ENCODE measurements at regions not wholly inside any gene's neighbourhood (a gene's known extent, or its start where the extent isn't known, plus 50 kb on each side); places are given as distances from the start of the nearest gene placed in this dataset.

DNA sequence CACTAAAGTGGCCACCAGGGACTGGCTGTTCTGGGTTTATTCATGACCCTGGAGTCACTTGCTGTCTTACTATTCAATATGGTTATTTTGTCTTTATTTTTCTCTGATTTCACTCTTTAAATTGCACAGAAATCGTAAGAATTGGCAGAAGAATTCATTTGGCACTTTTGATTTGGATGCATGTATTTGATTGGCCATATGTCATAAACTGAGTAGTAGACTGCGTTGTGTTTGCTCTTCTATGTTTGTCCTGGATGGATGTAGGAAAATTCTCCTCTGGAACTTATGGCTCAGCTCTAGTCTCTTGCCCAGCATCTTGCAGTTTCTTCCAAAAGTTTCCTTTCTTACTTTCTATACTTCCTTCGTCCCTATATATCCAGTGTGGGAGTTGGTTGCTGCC is 452.7 kb downstream of the GATA3 start:
- Mint-ChIP-seq H3K27ac (no peak overlapping the region), H3K27me3 (no peaks in the 10 kb centered on the region), H3K36me3 (ENCODE audit: low read depth) (no peaks in the 10 kb centered on the region), H3K4me3 (no peak overlapping the region), H3K9me3 (no peaks in the 10 kb centered on the region), H3K4me1 (ENCODE audit: low read depth) (no peaks in the 10 kb centered on the region)
- intact Hi-C loops (cut with micrococcal nuclease), result no loop called here

DNA sequence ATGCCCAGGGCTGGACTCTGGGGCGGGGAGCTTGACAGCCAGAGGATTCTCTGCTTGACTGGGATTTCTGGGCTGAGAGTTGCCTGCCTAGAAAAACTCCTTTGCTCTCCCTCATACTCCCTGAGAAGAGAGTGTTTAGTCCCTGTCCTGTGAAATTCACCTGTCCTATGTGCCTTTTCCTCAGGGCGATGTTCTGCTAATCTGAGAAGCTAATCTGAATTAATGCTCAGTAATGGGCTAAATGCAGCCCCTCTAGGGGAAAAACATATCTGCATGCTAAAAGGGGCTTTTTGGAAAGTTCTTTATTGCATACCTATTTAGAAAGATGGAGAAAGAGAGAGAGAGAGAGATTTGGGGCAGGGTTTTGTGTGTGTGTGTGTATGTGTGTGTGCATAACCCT is 454.4 kb downstream of the GATA3 start:
- Mint-ChIP-seq H3K27me3 (no peaks in the 10 kb centered on the region), H3K27ac (no peak overlapping the region), H3K4me1 (ENCODE audit: low read depth) (no peaks in the 10 kb centered on the region), H3K9me3 (no peaks in the 10 kb centered on the region), H3K4me3 (no peak overlapping the region), H3K36me3 (ENCODE audit: low read depth) (no peaks in the 10 kb centered on the region)
- intact Hi-C loops (cut with micrococcal nuclease), result no loop called here

DNA sequence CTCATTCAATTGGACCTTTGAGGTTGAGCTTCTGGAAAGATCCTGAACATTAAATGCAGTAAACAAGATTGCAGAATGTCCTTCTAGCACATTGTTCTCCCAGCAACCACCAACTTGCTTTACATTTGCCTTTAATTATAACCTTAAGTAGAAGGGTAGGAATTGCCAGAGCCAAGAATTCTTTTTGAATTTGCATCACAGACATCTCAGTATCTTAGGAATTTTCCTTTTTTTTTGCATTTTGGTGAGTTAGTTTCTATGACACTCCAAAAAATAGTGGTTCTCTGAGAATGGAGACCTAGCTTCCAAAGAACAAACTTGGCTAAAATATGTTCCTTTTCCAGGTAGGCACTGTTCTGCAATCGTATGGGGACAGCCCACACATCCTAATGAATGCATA is 456.0 kb downstream of the GATA3 start:
- Mint-ChIP-seq H3K9me3 (no peaks in the 10 kb centered on the region), H3K27me3 (no peaks in the 10 kb centered on the region), H3K36me3 (ENCODE audit: low read depth) (no peaks in the 10 kb centered on the region), H3K27ac (no peak overlapping the region), H3K4me3 (no peak overlapping the region), H3K4me1 (ENCODE audit: low read depth) (no peaks in the 10 kb centered on the region)
- intact Hi-C loops (cut with micrococcal nuclease), result no loop called here

DNA sequence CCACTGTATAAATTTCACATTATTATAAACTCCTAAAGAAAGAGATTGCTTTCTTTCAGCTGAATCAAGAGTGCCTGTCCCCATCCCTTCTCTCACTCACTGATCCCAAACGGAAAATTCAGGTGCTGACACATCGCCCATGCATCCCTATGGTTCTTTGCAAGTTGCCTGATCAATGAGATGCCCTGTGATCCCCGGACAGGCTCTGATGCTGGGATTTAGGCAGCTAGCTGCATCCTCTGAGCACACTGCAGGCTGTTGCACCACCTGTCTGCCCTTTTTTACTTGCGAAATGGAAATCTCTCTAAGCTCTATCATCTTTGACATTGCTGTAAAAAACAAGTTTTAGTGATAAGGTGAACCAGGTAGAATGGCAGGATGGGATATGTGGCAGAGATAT is 456.5 kb downstream of the GATA3 start:
- Mint-ChIP-seq H3K4me3 (no peak overlapping the region), H3K4me1 (ENCODE audit: low read depth) (no peaks in the 10 kb centered on the region), H3K27me3 (no peaks in the 10 kb centered on the region), H3K36me3 (ENCODE audit: low read depth) (no peaks in the 10 kb centered on the region), H3K9me3 (no peaks in the 10 kb centered on the region), H3K27ac (no peak overlapping the region)
- intact Hi-C loops (cut with micrococcal nuclease), result no loop called here

DNA sequence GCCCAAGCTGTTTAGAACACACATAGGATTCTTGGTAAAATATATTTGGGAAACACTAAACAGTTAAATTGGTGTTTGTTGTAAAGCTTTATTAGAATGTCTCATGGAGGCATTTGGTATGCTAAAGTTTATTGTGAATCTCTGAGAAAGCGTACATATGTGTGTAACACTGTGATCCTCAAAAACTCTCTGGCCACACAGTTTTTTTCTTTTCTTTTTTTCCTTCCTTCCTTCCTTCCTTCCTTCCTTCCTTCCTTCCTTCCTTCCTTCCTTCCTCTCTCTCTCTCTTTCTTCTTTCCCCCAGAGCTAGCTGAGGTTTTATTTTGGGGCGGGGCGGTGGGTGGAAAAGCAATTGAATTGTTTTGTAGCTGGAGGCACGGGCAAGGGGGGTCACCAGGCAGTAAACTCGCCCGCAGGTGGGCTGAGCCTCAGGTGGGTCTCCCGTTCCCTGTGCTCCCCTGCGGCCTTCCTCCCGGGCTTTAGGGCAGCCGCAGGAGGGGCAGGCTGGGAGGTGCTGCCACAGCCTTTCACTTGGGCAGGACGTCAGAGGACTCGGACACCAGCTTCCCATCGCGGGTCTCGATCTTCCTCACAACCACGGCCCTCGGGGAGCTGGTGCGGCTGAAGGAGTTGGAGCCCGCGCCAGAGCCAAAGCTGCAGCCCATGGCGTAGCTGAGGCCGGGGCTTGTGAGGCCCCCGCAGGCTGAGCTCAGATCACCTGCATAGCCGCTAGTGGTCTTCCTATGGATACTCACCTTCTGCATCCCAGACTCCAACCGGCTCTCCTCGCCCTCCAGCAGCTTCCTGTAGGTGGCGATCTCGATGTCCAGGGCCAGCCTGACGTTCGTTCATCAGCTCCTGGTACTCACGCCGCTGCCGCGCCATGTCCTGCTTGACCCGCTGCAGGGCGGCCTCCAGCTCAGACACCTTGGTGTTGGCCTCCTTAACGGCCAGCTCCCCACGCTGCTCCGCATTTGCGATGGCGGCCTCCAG is 459.0 kb downstream of the GATA3 start:
- Mint-ChIP-seq H3K27me3 (no peaks in the 10 kb centered on the region), H3K27ac (no peak overlapping the region), H3K9me3 (no peaks in the 10 kb centered on the region), H3K36me3 (ENCODE audit: low read depth) (no peaks in the 10 kb centered on the region), H3K4me1 (ENCODE audit: low read depth) (no peaks in the 10 kb centered on the region), H3K4me3 (no peak overlapping the region)
- intact Hi-C loops (cut with micrococcal nuclease), result no loop called here

DNA sequence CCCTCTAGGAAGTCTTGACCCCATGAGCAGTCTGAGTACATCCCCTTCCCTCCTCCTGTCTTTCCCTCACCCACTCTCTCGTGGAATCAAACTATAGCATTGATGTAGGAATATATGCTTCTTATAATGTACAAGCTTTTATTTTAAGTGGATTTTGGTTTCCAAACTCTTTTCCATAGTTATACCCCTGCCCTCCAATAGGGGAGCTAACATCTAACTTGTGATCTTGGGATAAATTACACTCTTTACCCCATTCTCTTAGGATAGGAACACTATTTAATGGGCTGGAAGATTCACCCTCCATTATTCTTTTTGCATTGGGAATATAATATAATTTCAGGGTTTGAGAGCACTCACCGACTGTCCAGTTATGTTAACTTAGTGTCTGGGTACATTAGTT is 465.9 kb downstream of the GATA3 start:
- Mint-ChIP-seq H3K27me3 (no peaks in the 10 kb centered on the region), H3K36me3 (ENCODE audit: low read depth) (no peaks in the 10 kb centered on the region), H3K9me3 (peaks cover 29% of the 10 kb centered on the region), H3K4me1 (ENCODE audit: low read depth) (no peaks in the 10 kb centered on the region), H3K4me3 (no peak overlapping the region), H3K27ac (no peak overlapping the region)
- intact Hi-C loops (cut with micrococcal nuclease), result no loop called here

DNA sequence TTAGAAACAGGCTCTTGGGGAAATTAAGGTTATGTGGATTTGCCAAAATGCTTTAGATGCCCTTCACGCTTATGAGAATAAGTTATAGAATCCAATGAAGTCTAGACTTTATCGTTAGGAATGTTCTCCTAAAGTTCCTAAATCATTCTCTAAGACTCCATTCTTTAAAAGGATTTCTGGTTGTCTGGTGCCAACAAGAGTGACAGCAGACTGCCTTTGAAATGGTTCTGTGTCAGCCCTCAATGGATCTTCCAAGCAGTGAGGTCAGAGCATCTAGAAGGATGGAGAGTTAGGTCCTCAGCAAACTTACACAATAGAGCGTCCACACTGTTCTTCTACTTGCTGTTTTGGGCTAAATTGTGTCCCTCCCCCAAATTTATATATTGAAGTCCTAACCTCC is 473.3 kb downstream of the GATA3 start:
- peaks cover 28% of the 10 kb centered on the region for H3K9me3 Mint-ChIP-seq
- no peaks in the 10 kb centered on the region for H3K36me3 Mint-ChIP-seq (ENCODE audit: low read depth)
- intact Hi-C loops (cut with micrococcal nuclease), result no loop called here
- H3K27ac Mint-ChIP-seq, result no peak overlapping the region
- H3K27me3 Mint-ChIP-seq, result no peaks in the 10 kb centered on the region
- H3K4me3 Mint-ChIP-seq, result no peak overlapping the region
- no peaks in the 10 kb centered on the region for H3K4me1 Mint-ChIP-seq (ENCODE audit: low read depth)

DNA sequence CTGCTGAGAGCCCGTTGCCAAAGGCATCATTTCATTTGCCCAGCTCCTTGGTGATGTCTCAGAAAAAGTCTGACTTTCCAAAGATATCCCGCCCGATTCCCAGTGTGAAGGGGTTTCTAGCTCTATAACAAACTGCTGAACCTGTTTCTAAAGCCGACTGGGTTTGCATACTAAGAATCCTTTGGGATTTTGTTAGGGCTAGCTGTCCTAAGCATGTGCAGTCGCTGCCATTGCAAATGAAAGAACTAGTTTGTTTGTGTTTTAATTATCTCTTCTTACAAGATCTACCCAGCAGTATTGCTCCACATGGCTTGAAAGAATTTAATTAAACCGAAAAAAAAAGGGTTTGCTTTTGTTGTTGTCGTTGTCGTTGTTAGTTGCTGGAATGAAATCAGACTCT is 476.6 kb downstream of the GATA3 start:
- H3K27ac Mint-ChIP-seq, result no peak overlapping the region
- no peak overlapping the region for H3K4me3 Mint-ChIP-seq
- no peaks in the 10 kb centered on the region for H3K36me3 Mint-ChIP-seq (ENCODE audit: low read depth)
- peaks cover 16% of the 10 kb centered on the region for H3K9me3 Mint-ChIP-seq
- H3K27me3 Mint-ChIP-seq, result no peaks in the 10 kb centered on the region
- no peaks in the 10 kb centered on the region for H3K4me1 Mint-ChIP-seq (ENCODE audit: low read depth)
- intact Hi-C loops (cut with micrococcal nuclease), result no loop called here

DNA sequence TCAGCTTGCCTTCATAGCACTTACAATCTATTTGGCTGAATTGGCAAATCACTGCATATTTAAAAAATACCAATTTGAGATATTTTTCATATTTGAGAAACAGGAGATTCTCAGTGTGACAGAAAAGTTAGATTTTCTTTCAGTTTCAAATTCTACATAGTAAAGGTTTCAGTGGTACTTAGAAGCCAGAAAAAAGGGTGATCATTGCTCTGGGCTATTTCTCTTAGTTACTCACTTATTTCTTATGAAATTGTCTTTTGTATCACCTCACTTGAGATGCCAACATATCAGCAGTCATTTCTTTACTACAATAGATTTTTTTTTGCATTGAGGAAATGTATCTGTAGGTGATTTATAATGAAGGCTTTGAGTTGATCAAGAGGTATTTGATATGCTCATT is 478.2 kb downstream of the GATA3 start:
- Mint-ChIP-seq H3K27ac (no peak overlapping the region), H3K4me1 (ENCODE audit: low read depth) (no peaks in the 10 kb centered on the region), H3K4me3 (no peak overlapping the region), H3K27me3 (no peaks in the 10 kb centered on the region), H3K36me3 (ENCODE audit: low read depth) (no peaks in the 10 kb centered on the region), H3K9me3 (peaks cover 8% of the 10 kb centered on the region)
- intact Hi-C loops (cut with micrococcal nuclease), result no loop called here

DNA sequence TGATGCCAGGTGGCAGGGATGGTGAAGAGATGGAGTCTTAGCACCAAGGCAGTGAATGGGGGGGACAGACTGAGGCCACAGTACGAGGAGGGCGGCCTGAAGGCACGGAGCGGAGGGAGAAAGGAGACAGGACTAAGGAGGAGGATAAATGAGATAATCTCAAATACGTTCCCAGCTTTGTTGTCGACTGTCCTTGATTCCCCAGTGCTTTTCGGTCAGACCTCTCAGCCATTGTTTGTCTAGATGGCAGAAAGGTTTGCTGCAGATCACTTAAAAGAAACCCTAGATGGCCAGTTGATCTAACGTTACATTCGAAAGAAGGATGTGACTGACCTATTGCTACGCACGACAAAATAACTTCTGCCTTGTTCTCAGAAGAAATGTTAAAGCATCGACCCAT is 479.0 kb downstream of the GATA3 start:
- H3K36me3 Mint-ChIP-seq (ENCODE audit: low read depth), result no peaks in the 10 kb centered on the region
- no peaks in the 10 kb centered on the region for H3K27me3 Mint-ChIP-seq
- H3K9me3 Mint-ChIP-seq, result peaks cover 7% of the 10 kb centered on the region
- no peak overlapping the region for H3K4me3 Mint-ChIP-seq
- no peaks in the 10 kb centered on the region for H3K4me1 Mint-ChIP-seq (ENCODE audit: low read depth)
- H3K27ac Mint-ChIP-seq, result no peak overlapping the region
- intact Hi-C loops (cut with micrococcal nuclease), result no loop called here

DNA sequence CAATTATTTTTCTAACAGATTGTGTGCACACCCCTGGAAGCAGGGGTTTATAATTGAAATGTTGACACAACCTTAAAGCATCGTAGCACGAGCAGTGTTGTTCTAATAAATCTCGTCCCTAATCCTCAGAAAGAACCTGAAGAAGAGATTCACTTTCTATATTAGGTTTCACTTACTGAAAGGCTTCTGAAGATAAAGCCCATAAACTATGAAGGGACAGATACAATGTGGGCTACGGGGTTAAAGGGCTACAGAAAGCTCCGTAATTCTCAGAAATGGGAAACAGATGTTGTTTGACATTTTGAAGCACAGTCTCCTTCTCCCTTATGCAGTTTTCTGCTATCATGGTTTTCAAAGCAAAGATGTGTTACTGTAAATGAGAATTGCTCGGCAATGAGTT is 479.6 kb downstream of the GATA3 start:
- no peaks in the 10 kb centered on the region for H3K36me3 Mint-ChIP-seq (ENCODE audit: low read depth)
- intact Hi-C loops (cut with micrococcal nuclease), result no loop called here
- no peak overlapping the region for H3K27ac Mint-ChIP-seq
- no peaks in the 10 kb centered on the region for H3K27me3 Mint-ChIP-seq
- peaks cover under 1% of the 10 kb centered on the region for H3K9me3 Mint-ChIP-seq
- no peaks in the 10 kb centered on the region for H3K4me1 Mint-ChIP-seq (ENCODE audit: low read depth)
- no peak overlapping the region for H3K4me3 Mint-ChIP-seq

DNA sequence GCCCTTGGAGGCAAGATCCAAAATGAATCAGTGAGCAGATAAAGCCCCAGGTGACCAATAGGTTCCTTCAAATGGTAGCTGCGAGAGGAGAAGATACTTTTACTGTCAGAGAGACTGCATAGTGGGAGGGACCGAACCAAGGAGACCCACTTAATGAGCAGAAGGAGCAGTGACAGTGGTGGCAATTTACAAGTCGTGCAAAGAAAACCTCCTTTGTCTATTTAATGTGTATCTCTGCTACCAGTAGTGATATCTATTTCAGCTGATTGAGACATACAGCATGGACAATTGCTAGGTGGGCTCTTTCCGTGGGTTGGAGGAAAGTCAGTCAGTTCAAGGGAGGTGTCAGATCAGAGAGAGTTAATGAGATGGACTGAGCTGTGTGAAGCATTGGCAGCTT is 480.4 kb downstream of the GATA3 start:
- intact Hi-C loops (cut with micrococcal nuclease), result no loop called here
- H3K36me3 Mint-ChIP-seq (ENCODE audit: low read depth), result no peaks in the 10 kb centered on the region
- no peaks in the 10 kb centered on the region for H3K4me1 Mint-ChIP-seq (ENCODE audit: low read depth)
- no peaks in the 10 kb centered on the region for H3K9me3 Mint-ChIP-seq
- H3K27ac Mint-ChIP-seq, result no peak overlapping the region
- no peaks in the 10 kb centered on the region for H3K27me3 Mint-ChIP-seq
- no peak overlapping the region for H3K4me3 Mint-ChIP-seq

DNA sequence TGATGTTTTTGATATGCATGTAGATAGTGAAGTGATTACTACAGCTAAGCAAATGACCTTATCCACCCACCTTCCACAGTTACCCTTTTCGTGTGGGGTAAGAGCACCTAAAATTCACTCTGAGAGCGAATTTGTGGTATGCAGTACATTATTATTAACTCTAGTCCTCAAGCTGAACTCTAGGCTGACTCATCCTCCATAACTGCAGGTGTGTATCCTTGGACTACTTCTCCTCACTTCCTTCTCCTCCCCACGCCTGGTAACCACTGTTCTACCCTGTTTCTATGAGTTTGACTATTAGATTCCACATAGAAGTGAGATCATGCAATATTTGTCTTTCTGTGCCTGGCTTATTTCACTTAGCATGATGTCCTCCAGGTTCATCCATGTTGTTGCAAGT is 484.6 kb downstream of the GATA3 start:
- Mint-ChIP-seq H3K36me3 (ENCODE audit: low read depth) (no peaks in the 10 kb centered on the region), H3K4me3 (no peak overlapping the region), H3K9me3 (no peaks in the 10 kb centered on the region), H3K27ac (no peak overlapping the region), H3K27me3 (no peaks in the 10 kb centered on the region), H3K4me1 (ENCODE audit: low read depth) (no peaks in the 10 kb centered on the region)
- intact Hi-C loops (cut with micrococcal nuclease), result no loop called here

DNA sequence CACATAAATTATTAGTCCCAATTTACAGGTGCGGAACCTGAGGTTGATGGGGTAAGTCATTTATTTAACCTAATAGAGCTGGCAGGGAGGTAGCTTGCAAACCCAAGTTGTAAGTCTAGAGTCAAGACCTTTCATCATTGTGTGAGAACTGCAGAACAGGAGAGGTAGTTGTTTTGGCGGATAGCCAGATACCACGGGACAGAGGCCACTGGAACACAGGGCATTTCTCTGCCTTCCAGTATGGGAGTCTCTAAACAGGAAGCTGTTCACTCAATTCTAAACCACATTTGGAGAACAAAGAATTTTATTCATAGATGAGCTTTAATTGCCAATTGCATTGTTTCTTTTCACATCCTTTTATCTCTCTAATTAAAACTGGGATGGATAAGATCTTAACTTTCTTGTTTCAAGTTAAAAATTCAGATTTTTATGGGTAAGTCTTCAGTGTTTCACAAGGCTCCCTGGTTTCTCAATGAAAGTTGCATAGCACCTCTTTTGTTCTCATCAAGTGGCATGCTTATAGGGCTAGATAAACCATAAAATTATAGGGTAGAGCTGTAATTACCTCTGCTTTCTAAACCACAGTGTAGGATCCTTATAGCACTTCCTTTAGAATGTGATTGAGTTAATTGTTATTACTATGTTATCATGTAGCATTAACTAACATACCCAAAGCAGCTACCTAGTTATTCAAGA is 489.0 kb downstream of the GATA3 start:
- Mint-ChIP-seq H3K27ac (no peak overlapping the region), H3K36me3 (ENCODE audit: low read depth) (no peaks in the 10 kb centered on the region), H3K4me1 (ENCODE audit: low read depth) (no peaks in the 10 kb centered on the region), H3K4me3 (no peak overlapping the region), H3K9me3 (peaks cover 11% of the 10 kb centered on the region), H3K27me3 (no peaks in the 10 kb centered on the region)
- intact Hi-C loops (cut with micrococcal nuclease), result no loop called here

DNA sequence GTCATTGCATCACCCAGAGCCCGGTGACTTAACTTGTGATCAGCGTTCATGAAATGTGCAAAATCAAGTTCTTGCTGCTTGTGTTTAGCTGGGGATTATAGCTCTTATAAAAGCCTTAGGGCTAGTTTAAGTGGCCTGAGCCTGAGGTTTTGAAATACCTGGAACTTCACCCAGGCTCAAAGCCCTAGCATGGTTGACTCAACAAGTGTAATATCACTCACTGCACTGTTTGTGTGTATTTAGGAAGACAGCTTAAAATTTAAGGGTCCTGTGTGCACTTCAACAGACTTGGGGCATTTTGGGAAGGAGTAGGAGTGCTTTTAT is 489.5 kb downstream of the GATA3 start:
- Mint-ChIP-seq H3K4me3 (no peak overlapping the region), H3K4me1 (ENCODE audit: low read depth) (no peaks in the 10 kb centered on the region), H3K9me3 (peaks cover 13% of the 10 kb centered on the region), H3K36me3 (ENCODE audit: low read depth) (no peaks in the 10 kb centered on the region), H3K27me3 (no peaks in the 10 kb centered on the region), H3K27ac (no peak overlapping the region)
- intact Hi-C loops (cut with micrococcal nuclease), result no loop called here

Data from dendritic cell treated with granulocyte-macrophage colony-stimulating factor and Interleukin-4, amounts not matched to agents 40 ng/mL and 50 ng/mL, for 4 days (primary cell).